Natural killer cell (primary cell): ENCODE measurements at regions not wholly inside any gene's neighbourhood (a gene's known extent, or its start where the extent isn't known, plus 50 kb on each side); places are given as distances from the start of the nearest gene placed in this dataset.

Experiments
- ATAC-seq, 3 donors: fragments of 150-1000 bp in 2 of 3; fragments of 200-7000 bp in 1 of 3; cut with Tn5 transposase; 1 replicate in 1 of 3; 2 replicates in 2 of 3; pipeline ENCODE4 v1.10.0; 2021; ENCODE audit warnings: mild to moderate bottlenecking in 2 of 3, moderate library complexity in 2 of 3
- DNase-seq, 2 donors: peaks; one replicate each; pipeline versions ENCODE4 v3.0.0 to v3.0.0-alpha.2; 2013 to 2021; ENCODE audit warnings: mixed read lengths in 1 of 2
- H3K27ac ChIP-seq: one replicate; pipeline ENCODE4 v1.5.1; 2013; ENCODE audit warnings: mild to moderate bottlenecking, low read length
- H3K27me3 ChIP-seq: one replicate; pipeline ENCODE4 v1.6.1; 2013; ENCODE audit warnings: low read length; ENCODE audit not compliant: control insufficient read depth, insufficient read depth
- H3K36me3 ChIP-seq: one replicate; pipeline ENCODE4 v1.6.1; 2013; ENCODE audit warnings: low read length; ENCODE audit not compliant: control insufficient read depth, insufficient read depth
- H3K4me1 ChIP-seq: one replicate; pipeline ENCODE4 v1.6.1; 2013; ENCODE audit warnings: low read length; ENCODE audit not compliant: control insufficient read depth, insufficient read depth
- H3K4me3 ChIP-seq: one replicate; pipeline ENCODE4 v1.5.1; 2013; ENCODE audit warnings: low read length
- H3K9me3 ChIP-seq: one replicate; pipeline ENCODE4 v1.6.1; 2013; ENCODE audit warnings: low read length; ENCODE audit not compliant: control insufficient read depth, insufficient read depth
- H3K27ac Mint-ChIP-seq, 2 donors: one replicate each; pipeline ENCODE4 v1.8.0; 2022; ENCODE audit warnings: mild to moderate bottlenecking in 2 of 2, mixed read lengths in 2 of 2, moderate library complexity in 1 of 2
- H3K27me3 Mint-ChIP-seq, 2 donors: one replicate each; pipeline ENCODE4 v1.8.0; 2022; ENCODE audit warnings: low read depth in 2 of 2, mixed read lengths in 2 of 2
- H3K36me3 Mint-ChIP-seq: one replicate; pipeline ENCODE4 v1.8.0; 2022; ENCODE audit warnings: mixed read lengths
- H3K4me1 Mint-ChIP-seq, 2 donors: one replicate each; pipeline ENCODE4 v1.8.0; 2022; ENCODE audit warnings: mixed read lengths in 2 of 2
- H3K4me3 Mint-ChIP-seq: one replicate; pipeline ENCODE4 v1.8.0; 2022; ENCODE audit warnings: mild to moderate bottlenecking, moderate library complexity, mixed read lengths
- H3K9me3 Mint-ChIP-seq, 2 donors: one replicate each; pipeline ENCODE4 v1.8.0; 2022; ENCODE audit warnings: mixed read lengths in 2 of 2
- WGBS: methylation state at CpG from one replicate; pipeline ENCODE4 v1.1.7; 2013; ENCODE audit warnings: missing lambda C conversion rate; ENCODE audit not compliant: insufficient coverage; 5-methylcytosine and 5-hydroxymethylcytosine counted together
- intact Hi-C: fragments of 100-400 bp; cut with micrococcal nuclease; formaldehyde crosslinking; loops from one replicate; pipeline ENCODE4 v1.14.2; 2022
- TF ChIP-seq, protein P1 (sequence below): fragments of 200-600 bp; IDR thresholded peaks from one replicate; pipeline ENCODE4 v1.8.0; 2022; ENCODE audit warnings: antibody characterized with exemption

DNA sequence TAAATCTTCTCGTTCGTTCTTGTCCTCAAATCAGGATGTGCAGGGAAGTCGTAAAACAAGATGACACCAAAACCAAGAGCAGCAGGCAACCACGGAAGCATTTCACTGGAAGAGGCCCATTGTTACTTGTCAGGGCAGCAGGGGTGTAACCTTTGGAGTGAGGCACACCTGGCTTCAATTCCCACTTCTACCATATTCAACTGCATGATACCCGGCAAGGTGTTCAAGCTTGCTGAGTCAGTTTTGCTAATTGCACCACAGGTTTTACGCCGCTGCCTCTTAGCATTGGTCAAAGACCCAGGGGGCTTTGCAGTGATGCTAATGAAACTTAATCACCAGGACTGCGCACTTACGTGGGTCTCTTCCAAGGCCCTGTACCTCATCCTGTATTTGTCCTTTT, 50.0 kb upstream of the PTER start:
- DNase-seq (no peak), ATAC-seq (no peak)
- Mint-ChIP-seq H3K9me3 (no peaks in the 10 kb centered on the region), H3K4me3 (no peak overlapping the region), H3K27me3 (peaks cover 0 to 19% of the 10 kb centered on the region in 2 donors), H3K27ac (no peak overlapping the region), H3K4me1 (no peaks in the 10 kb centered on the region), H3K36me3 (no peaks in the 10 kb centered on the region)
- 64% methylated on average over 9 of the region's 9 CpGs for WGBS
- Histone ChIP-seq H3K4me3 (no peak overlapping the region), H3K27ac (no peak overlapping the region), H3K9me3 (no peaks in the 10 kb centered on the region), H3K36me3 (no peaks in the 10 kb centered on the region), H3K27me3 (no peaks in the 10 kb centered on the region), H3K4me1 (no peaks in the 10 kb centered on the region)
- intact Hi-C loops, result no loop called here
- TF ChIP-seq, protein P1, sequence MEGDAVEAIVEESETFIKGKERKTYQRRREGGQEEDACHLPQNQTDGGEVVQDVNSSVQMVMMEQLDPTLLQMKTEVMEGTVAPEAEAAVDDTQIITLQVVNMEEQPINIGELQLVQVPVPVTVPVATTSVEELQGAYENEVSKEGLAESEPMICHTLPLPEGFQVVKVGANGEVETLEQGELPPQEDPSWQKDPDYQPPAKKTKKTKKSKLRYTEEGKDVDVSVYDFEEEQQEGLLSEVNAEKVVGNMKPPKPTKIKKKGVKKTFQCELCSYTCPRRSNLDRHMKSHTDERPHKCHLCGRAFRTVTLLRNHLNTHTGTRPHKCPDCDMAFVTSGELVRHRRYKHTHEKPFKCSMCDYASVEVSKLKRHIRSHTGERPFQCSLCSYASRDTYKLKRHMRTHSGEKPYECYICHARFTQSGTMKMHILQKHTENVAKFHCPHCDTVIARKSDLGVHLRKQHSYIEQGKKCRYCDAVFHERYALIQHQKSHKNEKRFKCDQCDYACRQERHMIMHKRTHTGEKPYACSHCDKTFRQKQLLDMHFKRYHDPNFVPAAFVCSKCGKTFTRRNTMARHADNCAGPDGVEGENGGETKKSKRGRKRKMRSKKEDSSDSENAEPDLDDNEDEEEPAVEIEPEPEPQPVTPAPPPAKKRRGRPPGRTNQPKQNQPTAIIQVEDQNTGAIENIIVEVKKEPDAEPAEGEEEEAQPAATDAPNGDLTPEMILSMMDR, result no peak
